GM21786 (cell line): ENCODE measurements at regions not wholly inside any gene's neighbourhood (a gene's known extent, or its start where the extent isn't known, plus 50 kb on each side); places are given as distances from the start of the nearest gene placed in this dataset.
"Not testable (repeated sequence)": the region's sequence is repeated elsewhere in the genome, so short reads cannot be mapped to it uniquely, and the experiment has no call there.

ENCODE experiments used
- ATAC-seq: cut with Tn5 transposase; IDR thresholded peaks from one replicate; pipeline ENCODE4 v1.9.1; 2021; ENCODE audit not compliant: unreplicated experiment

- no peak for ATAC-seq
Observed at GRCh38 chr3:135393159-135393558, 572.4 kb upstream of the PPP2R3A start.

GRCh38 chr3:135393898-135394525, 571.5 kb upstream of the PPP2R3A start:
- ATAC-seq, result no peak

DNA sequence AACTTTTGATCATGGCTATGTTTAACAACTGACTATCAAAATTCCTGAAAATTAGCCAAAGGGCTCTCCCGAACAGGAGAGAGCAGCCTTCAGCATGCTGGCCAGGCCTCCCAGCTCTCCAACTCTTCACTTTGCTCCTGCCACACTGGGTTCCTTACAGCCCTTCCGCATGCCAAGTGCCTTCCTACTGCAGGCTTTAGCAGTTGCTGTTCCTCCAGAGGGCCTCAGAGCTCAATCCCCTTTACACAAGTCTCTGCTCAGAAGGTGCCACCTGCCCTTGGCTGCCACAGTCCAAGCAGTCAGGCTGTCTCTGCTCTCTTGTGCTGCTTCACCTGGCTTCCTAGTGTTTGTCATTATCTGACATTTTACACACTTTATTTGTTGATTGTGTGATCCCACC, 553.1 kb upstream of the PPP2R3A start:
- ATAC-seq, result no peak

- ATAC-seq, result no peak
Observed at GRCh38 chr3:135416182-135416581, 549.3 kb upstream of the PPP2R3A start.

DNA sequence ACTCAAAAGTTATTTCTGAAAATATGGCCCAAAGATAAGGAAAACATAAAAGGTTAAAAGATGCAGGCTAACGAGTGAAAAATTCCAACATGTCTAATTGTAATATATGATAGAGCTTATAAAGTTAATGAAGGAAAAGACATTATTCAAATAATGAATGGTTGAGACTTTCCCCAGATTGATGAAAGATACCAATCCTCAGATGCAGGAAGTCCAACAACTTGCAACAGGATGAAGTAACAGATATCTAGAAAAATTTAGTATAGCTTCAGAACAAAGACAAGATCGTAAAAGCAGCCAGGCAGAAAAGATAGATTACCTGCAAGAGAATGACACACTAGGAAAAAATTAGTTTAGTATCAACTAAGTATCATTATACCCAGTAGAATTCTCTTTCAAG, 546.4 kb upstream of the PPP2R3A start:
- no peak for ATAC-seq

GRCh38 chr3:135426508-135426907, 539.0 kb upstream of the PPP2R3A start:
- no peak for ATAC-seq

- no peak for ATAC-seq
Observed at GRCh38 chr3:135432402-135432801, 533.1 kb upstream of the PPP2R3A start.

DNA sequence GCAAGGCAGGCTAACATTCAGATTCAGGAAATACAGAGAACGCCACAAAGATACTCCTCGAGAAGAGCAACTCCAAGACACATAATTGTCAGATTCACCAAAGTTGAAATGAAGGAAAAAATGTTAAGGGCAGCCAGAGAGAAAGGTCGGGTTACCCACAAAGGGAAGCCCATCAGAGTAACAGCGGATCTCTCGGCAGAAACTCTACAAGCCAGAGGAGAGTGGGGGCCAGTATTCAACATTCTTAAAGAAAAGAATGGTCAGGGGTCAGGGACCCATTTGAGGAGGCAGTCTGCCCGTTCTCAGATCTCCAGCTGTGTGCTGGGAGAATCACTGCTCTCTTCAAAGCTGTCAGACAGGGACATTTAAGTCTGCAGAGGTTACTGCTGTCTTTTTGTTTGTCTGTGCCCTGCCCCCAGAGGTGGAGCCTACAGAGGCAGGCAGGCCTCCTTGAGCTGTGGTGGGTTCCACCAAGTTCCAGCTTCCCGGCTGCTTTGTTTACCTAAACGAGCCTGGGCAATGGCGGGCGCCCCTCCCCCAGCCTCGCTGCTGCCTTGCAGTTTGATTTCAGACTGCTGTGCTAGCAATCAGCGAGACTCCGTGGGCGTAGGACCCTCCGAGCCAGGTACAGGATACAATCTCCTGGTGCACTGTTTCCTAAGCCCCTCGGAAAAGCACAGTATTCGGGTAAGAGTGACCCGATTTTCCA, 526.5 kb upstream of the PPP2R3A start:
- not testable (repeated sequence) for ATAC-seq

DNA sequence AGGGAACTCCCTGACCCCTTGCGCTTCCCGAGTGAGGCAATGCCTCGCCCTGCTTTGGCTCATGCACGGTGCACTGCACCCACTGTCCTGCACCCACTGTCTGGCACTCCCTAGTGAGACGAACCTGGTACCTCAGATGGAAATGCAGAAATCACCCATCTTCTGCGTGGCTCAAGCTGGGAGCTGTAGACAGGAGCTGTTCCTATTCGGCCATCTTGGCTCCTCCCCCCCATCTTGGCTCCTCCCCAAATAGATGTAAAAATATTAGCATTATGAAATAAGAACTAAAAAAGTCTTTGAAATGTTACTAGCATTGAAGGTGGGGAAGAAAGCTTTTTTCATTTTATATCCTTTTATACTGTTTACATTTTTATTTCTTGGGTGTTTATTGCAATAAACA, 525.9 kb upstream of the PPP2R3A start:
- not testable (repeated sequence) for ATAC-seq

DNA sequence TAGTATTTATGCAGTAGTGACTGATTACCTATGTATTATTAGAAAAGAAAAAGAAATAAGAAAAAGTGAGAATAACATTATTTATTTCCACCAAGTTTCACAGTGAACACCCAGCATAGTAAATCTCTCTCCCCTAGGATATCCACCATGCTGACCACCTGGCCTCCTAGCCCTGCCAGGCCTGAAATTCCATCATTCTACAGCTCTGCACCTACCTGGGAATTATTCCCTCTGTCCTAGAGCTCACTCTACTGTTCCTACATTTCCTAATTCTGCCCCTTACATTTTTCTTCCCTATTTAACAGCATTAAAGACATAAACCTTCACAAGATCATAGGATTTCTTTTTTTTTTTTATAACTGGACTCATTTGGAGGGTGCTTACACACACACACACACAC, 525.3 kb upstream of the PPP2R3A start:
- no peak for ATAC-seq

GRCh38 chr3:135440746-135441145, 524.8 kb upstream of the PPP2R3A start:
- no peak for ATAC-seq

GRCh38 chr3:135444058-135444457, 521.5 kb upstream of the PPP2R3A start:
- no peak for ATAC-seq

DNA sequence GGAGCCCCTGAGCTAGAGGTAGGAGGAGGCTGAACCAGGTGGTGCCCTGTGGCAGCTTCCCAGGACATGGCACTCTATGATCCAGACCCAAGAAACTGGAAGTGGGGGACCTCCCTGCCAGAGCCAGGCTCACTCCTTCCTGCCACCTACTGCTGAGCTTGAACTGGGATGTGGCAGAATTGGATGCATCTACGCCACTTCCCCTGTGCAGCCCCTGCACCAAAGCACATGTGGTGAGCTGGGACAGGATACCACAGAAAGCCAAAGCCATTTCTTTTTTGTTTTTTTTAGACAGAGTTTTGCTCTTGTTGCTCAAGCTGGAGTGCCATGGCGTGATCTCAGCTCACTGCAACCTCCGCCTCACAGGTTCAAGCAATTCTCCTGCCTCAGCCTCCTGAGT, 518.0 kb upstream of the PPP2R3A start:
- no peak for ATAC-seq

DNA sequence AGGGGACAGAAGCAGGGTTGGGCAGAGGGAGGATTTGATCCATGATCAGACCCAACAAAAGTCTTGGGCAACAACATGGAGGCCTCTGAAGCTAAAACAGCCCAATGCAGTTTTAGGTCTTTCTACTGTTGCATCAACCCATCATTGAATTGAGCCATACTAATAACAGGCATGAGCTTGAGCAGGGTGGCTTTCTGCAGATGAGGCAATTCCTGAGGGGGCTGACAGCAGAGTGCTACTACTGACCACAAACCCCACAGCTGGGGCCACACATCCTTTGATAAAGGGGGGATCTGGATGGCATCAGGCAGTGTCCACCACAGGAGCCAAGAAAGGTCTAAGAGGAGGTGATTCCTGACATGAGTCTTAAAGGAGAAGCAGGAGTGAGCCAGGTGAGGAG, 517.0 kb upstream of the PPP2R3A start:
- ATAC-seq, result no peak

- no peak for ATAC-seq
Observed at GRCh38 chr3:135449046-135449445, 516.5 kb upstream of the PPP2R3A start.

GRCh38 chr3:135451037-135451785, 514.3 kb upstream of the PPP2R3A start:
- ATAC-seq, result no peak

DNA sequence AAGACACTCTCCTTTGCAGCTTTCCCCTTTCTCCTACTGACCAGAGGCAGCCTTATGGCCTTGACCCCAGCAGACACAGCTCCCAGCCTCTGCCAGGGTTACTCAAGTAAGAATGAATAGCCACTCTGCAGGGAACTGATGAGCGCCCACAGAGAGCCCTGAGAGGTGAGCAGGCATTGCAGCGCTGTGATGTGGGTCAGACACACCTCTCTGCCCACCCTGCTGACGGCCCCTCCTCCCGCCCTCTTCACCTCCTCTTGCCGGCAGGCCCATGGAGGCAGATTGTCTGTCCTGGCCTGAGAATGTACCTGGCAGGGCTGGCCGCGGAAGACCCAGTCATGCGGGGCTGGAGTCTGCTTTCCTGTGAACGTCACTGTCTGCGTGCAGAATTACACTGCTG, 512.6 kb upstream of the PPP2R3A start:
- no peak for ATAC-seq

DNA sequence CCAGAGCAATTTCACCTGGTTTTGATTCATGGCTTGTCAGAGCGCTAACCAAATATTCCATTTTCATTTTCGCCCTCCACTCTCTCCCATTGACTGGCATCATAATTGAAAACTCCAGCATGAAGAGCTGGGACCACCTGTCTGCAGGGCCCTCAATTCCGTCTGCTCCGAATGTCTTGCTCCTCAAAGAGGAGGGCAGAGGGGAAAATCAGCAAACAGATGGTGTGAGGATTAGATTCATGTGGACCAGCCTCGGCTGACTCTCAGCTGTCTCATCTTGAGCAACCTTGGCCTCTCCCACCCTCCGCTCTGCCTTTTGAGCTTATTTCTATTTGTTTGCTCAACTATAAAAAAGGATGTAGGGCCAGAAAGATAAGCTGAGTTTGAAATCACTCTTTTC, 512.2 kb upstream of the PPP2R3A start:
- ATAC-seq, result no peak

DNA sequence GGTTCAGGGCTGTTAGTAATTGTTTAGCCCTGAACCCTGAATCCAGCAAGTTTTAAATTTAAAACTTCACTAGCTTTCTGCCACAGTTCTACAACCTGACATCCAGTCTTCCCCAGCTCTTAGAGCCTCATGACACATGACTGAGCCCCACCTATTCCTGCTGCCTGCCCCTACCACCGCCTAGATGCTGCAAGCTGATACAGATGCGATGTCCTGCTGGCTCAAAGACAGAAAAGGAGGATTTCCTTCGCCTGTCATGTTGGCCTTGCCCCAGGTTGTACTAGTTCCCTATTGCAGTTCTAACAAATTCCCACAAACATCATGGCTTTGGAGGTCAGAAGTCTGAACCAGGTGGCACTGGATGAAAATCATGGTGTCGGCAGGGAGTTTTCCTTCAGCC, 510.6 kb upstream of the PPP2R3A start:
- no peak for ATAC-seq

DNA sequence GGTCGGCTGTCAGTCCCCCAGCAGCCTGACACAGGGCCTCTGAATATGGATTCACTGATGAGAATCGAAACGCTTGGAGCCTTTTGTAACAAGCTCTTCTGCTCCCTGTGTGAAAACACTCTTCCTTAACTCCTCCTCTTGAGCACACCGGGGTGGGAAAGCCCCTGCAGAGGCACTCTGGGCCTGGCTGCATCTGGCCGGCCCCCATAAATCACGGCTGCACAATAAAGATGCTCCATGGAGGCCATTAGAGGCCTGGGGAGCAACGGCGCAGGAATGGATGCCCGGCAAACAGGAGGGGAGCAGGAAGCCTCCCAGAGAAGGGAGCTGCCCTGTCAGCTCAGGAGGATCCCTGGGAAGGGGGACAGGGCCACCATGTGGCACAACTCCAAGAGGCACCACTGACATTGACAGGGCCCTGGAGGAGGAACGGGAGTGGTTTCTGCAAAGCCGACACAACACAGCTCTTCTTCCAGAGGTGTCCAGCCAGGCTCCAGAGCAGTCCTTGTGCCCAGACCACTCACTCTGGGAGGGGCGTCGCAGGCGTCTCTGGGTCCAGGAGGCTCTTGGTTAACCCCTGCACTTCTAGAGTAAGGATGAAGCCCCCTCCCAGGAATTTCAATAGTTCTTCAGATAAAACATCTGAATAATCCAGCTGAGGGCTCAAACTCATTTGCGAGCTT, 509.3 kb upstream of the PPP2R3A start:
- ATAC-seq, result no peak

- no peak for ATAC-seq
Observed at GRCh38 chr3:135458541-135459322, 506.8 kb upstream of the PPP2R3A start.
